A549 (cell line): ENCODE measurements at regions not wholly inside any gene's neighbourhood (a gene's known extent, or its start where the extent isn't known, plus 50 kb on each side); places are given as distances from the start of the nearest gene placed in this dataset.

Experiments
- ATAC-seq, 2 experiments: fragments of 200-7000 bp in 1 of 2; fragments of >200 bp in 1 of 2; cut with Nextera tagmentation in 1 of 2; cut with Tn5 transposase in 1 of 2; 3 replicates each; pipeline versions ENCODE4 v1.8.0 to v1.9.1; 2018 to 2020; ENCODE audit warnings: mild to moderate bottlenecking in 1 of 2, moderate library complexity in 1 of 2
- CTCF ChIA-PET: fragments of 300-600 bp; sonication (Branson Sonifier 250); formaldehyde crosslinking; extraction: SDS; loops from one replicate; lab custom pipeline; 2021; ENCODE audit warnings: antibody characterized with exemption, inconsistent platforms; lab: Yijun Ruan, JAX
- POLR2A ChIA-PET: fragments of 350-600 bp; formaldehyde crosslinking; extraction: SDS; loops from one replicate; lab custom pipeline; 2021; ENCODE audit warnings: antibody characterized with exemption, inconsistent platforms; lab: Yijun Ruan, JAX
- DNase-seq, 2 experiments: peaks; one replicate each; pipeline versions ENCODE4 v3.0.0 to v3.0.0-alpha.2; 2011 to 2016; ENCODE audit warnings: low read depth in 1 of 2, low spot score in 1 of 2
- FAIRE-seq: peaks from 2 replicates; lab custom pipeline; 2011; peaks lifted over from hg19 to GRCh38; lab: Jason Lieb, UNC
- H3K27ac ChIP-seq, 2 experiments: fragments of >200 bp; sonication (Bioruptor Twin); formaldehyde crosslinking; 3 replicates each; pipeline ENCODE4 v1.5.1; 2016 to 2017
- H3K4me1 ChIP-seq: fragments of >200 bp; sonication (Bioruptor Twin); formaldehyde crosslinking; 3 replicates; pipeline ENCODE4 v1.6.1; 2016
- H3K4me2 ChIP-seq: fragments of >200 bp; sonication (Bioruptor Twin); formaldehyde crosslinking; 3 replicates; pipeline ENCODE4 v1.6.1; 2016
- H3K4me3 ChIP-seq: fragments of >200 bp; sonication (Bioruptor Twin); formaldehyde crosslinking; 3 replicates; pipeline ENCODE4 v1.5.1; 2016
- H3K9me3 ChIP-seq: fragments of >200 bp; sonication (Bioruptor Twin); formaldehyde crosslinking; 3 replicates; pipeline ENCODE4 v1.6.1; 2016
- CEBPB ChIP-seq, 2 experiments: fragments of >200 bp in 1 of 2; sonication (Bioruptor Twin) in 1 of 2; formaldehyde crosslinking in 1 of 2; IDR thresholded peaks; 2 replicates each; pipeline ENCODE4 v1.6.1; 2012 to 2016
- CTCF ChIP-seq: fragments of >200 bp; sonication (Bioruptor Twin); formaldehyde crosslinking; IDR thresholded peaks from 3 replicates; pipeline ENCODE4 v1.5.1; 2016
- ESRRA ChIP-seq: fragments of 150-350 bp; IDR thresholded peaks from 2 replicates; pipeline ENCODE4 v1.6.1; 2014; ENCODE audit warnings: mild to moderate bottlenecking, low read length, borderline replicate concordance
- FOXS1 ChIP-seq: fragments of 250-450 bp; sonication (Bioruptor Pico); IDR thresholded peaks from 2 replicates; pipeline ENCODE4 v1.5.0; 2020; ENCODE audit warnings: mild to moderate bottlenecking, moderate library complexity
- HES2 ChIP-seq: fragments of >200 bp; sonication (Bioruptor Twin); formaldehyde crosslinking; IDR thresholded peaks from 2 replicates; pipeline ENCODE4 v1.6.1; 2016
- HOXA7 ChIP-seq: fragments of 250-450 bp; sonication (Bioruptor Pico); IDR thresholded peaks from 2 replicates; pipeline ENCODE4 v1.5.0; 2020; ENCODE audit warnings: mild to moderate bottlenecking, moderate library complexity
- HOXB13 ChIP-seq: fragments of 250-450 bp; sonication (Bioruptor Pico); IDR thresholded peaks from 2 replicates; pipeline ENCODE4 v1.5.0; 2020; ENCODE audit warnings: low read depth, mild to moderate bottlenecking, moderate library complexity
- JUN ChIP-seq, 2 experiments: fragments of >200 bp; sonication (Bioruptor Twin); formaldehyde crosslinking; IDR thresholded peaks; 2 replicates in 1 of 2; 3 replicates in 1 of 2; pipeline ENCODE4 v1.6.1; 2016 to 2017
- MAFK ChIP-seq: fragments of 450-650 bp; IDR thresholded peaks from 2 replicates; pipeline ENCODE4 v1.6.1; 2014; ENCODE audit not compliant: partially characterized antibody
- MAX ChIP-seq: IDR thresholded peaks from 2 replicates; pipeline ENCODE4 v1.6.1; 2012
- NPAS2 ChIP-seq: fragments of 250-450 bp; sonication (Bioruptor Pico); IDR thresholded peaks from 2 replicates; pipeline ENCODE4 v1.8.0; 2022; ENCODE audit warnings: mild to moderate bottlenecking, moderate library complexity, borderline replicate concordance
- RAD21 ChIP-seq, 2 experiments: fragments of >200 bp in 1 of 2; sonication (Bioruptor Twin) in 1 of 2; formaldehyde crosslinking in 1 of 2; IDR thresholded peaks in 1 of 2; conservative IDR thresholded peaks in 1 of 2; 2 replicates in 1 of 2; 3 replicates in 1 of 2; pipeline ENCODE4 v1.6.1; 2012 to 2018; ENCODE audit warnings: inconsistent platforms in 1 of 2
- TFCP2L1 ChIP-seq: fragments of 250-450 bp; sonication (Bioruptor Pico); IDR thresholded peaks from 2 replicates; pipeline ENCODE4 v1.5.0; 2021; ENCODE audit warnings: mild to moderate bottlenecking
- WGBS: methylation state at CpG from one replicate; pipeline ENCODE4 v1.1.6; 2017; ENCODE audit errors: missing lambda C conversion rate; 5-methylcytosine and 5-hydroxymethylcytosine counted together
- TF ChIP-seq, protein P1 (sequence below): fragments of 450-650 bp; IDR thresholded peaks from 2 replicates; pipeline ENCODE4 v1.6.1; 2014; ENCODE audit warnings: antibody characterized with exemption
- TF ChIP-seq, protein P2 (sequence below): fragments of >200 bp; sonication (Bioruptor Twin); formaldehyde crosslinking; IDR thresholded peaks from 3 replicates; pipeline ENCODE4 v1.6.1; 2016
- TF ChIP-seq, protein P3 (sequence below): IDR thresholded peaks from 2 replicates; pipeline ENCODE4 v1.6.1; 2012; ENCODE audit warnings: low read depth, borderline replicate concordance

GRCh38 chr22:27597703-27598444, 203.7 kb downstream of the MN1 start:
- Histone ChIP-seq H3K4me1 (no peaks in the 10 kb centered on the region), H3K4me2 (no peak overlapping the region), H3K4me3 (no peak overlapping the region), H3K9me3 (no peaks in the 10 kb centered on the region), H3K27ac (no peak overlapping the region)
- POLR2A ChIA-PET, result no interaction called here
- FAIRE-seq (no peak), ATAC-seq (peak in 1 of 2 experiments; percentile 66; a peak in 3 of 6 replicates), DNase-seq (peak in 1 of 2 experiments; percentile 38)
- TF ChIP-seq, protein P1, sequence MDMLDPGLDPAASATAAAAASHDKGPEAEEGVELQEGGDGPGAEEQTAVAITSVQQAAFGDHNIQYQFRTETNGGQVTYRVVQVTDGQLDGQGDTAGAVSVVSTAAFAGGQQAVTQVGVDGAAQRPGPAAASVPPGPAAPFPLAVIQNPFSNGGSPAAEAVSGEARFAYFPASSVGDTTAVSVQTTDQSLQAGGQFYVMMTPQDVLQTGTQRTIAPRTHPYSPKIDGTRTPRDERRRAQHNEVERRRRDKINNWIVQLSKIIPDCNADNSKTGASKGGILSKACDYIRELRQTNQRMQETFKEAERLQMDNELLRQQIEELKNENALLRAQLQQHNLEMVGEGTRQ, result no peak
- TF ChIP-seq, protein P2, sequence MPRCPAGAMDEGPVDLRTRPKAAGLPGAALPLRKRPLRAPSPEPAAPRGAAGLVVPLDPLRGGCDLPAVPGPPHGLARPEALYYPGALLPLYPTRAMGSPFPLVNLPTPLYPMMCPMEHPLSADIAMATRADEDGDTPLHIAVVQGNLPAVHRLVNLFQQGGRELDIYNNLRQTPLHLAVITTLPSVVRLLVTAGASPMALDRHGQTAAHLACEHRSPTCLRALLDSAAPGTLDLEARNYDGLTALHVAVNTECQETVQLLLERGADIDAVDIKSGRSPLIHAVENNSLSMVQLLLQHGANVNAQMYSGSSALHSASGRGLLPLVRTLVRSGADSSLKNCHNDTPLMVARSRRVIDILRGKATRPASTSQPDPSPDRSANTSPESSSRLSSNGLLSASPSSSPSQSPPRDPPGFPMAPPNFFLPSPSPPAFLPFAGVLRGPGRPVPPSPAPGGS, result no peak
- TF ChIP-seq FOXS1 (CRISPR knock-in tag) (no peak), MAFK (no peak), HES2 (no peak), RAD21 (conservative IDR thresholded peaks at IDR 0.05 in 1 of 2, IDR thresholded peaks at IDR 0.05 in 1 of 2) (peak; percentile 14 to 29; a peak in 1 of 5 replicates), MAX (no peak)
- WGBS, result 86% methylated on average over 1 of the region's 1 CpG
- CTCF ChIA-PET, result interaction anchor here (0.9 kb wide), 1 partner anchor 18 kb away, joined by 3 read pairs; no protein-coding TSS in a partner anchor

DNA sequence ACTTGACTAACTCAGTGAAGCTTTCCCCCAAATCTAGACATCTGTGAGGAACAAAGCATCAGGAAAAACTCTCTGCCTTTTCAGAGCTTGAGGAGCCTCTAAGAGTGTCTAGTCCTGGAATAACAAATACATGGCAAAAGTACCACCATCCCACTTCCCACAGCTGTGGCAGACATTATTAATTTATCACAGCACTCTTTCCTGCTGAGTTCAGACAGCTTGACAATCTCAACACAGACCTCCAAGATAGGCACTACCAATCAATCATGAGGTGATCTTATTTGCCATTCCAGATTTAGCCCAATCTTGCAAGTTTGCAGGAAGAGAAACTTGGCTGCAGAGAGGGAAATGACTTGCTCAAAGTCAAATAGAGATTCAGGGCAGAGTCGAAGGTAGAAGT, 202.8 kb downstream of the MN1 start:
- TF ChIP-seq CTCF, result no peak
- TF ChIP-seq NPAS2 (CRISPR knock-in tag), result no peak
- TF ChIP-seq, protein P3, sequence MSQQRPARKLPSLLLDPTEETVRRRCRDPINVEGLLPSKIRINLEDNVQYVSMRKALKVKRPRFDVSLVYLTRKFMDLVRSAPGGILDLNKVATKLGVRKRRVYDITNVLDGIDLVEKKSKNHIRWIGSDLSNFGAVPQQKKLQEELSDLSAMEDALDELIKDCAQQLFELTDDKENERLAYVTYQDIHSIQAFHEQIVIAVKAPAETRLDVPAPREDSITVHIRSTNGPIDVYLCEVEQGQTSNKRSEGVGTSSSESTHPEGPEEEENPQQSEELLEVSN, result no peak
- no peak for TF ChIP-seq JUN (IDR thresholded peaks at IDR 0.05)
- TF ChIP-seq HOXB13 (CRISPR knock-in tag), result no peak
- no peak for TF ChIP-seq ESRRA
- TF ChIP-seq TFCP2L1 (CRISPR knock-in tag), result no peak
- no peak for TF ChIP-seq MAX
- TF ChIP-seq HOXA7 (CRISPR knock-in tag), result no peak
- TF ChIP-seq CEBPB (IDR thresholded peaks at IDR 0.05), result no peak
- TF ChIP-seq, all 56 proteins: peak for 0
- DNase-seq (no peak), FAIRE-seq (no peak), ATAC-seq (no peak)
- WGBS, result 20% methylated on average over 1 of the region's 1 CpG
- ChIA-PET CTCF (interaction anchor here (0.9 kb wide), 1 partner anchor 17 kb away, joined by 3 read pairs; no protein-coding TSS in a partner anchor), POLR2A (no interaction called here)
- no peak overlapping the region for H3K4me2 ChIP-seq
- H3K27ac ChIP-seq, result no peak overlapping the region
- H3K4me3 ChIP-seq, result no peak overlapping the region
- no peaks in the 10 kb centered on the region for H3K4me1 ChIP-seq
- H3K9me3 ChIP-seq, result no peaks in the 10 kb centered on the region
